Natural killer cell (primary cell): ENCODE measurements at regions not wholly inside any gene's neighbourhood (a gene's known extent, or its start where the extent isn't known, plus 50 kb on each side); places are given as distances from the start of the nearest gene placed in this dataset.

Source experiments
- ATAC-seq, 3 donors: fragments of 150-1000 bp in 2 of 3; fragments of 200-7000 bp in 1 of 3; cut with Tn5 transposase; 1 replicate in 1 of 3; 2 replicates in 2 of 3; pipeline ENCODE4 v1.10.0; 2021; ENCODE audit warnings: mild to moderate bottlenecking in 2 of 3, moderate library complexity in 2 of 3
- DNase-seq, 2 donors: peaks; one replicate each; pipeline versions ENCODE4 v3.0.0 to v3.0.0-alpha.2; 2013 to 2021; ENCODE audit warnings: mixed read lengths in 1 of 2
- H3K27ac ChIP-seq: one replicate; pipeline ENCODE4 v1.5.1; 2013; ENCODE audit warnings: mild to moderate bottlenecking, low read length
- H3K27me3 ChIP-seq: one replicate; pipeline ENCODE4 v1.6.1; 2013; ENCODE audit warnings: low read length; ENCODE audit not compliant: control insufficient read depth, insufficient read depth
- H3K36me3 ChIP-seq: one replicate; pipeline ENCODE4 v1.6.1; 2013; ENCODE audit warnings: low read length; ENCODE audit not compliant: control insufficient read depth, insufficient read depth
- H3K4me1 ChIP-seq: one replicate; pipeline ENCODE4 v1.6.1; 2013; ENCODE audit warnings: low read length; ENCODE audit not compliant: control insufficient read depth, insufficient read depth
- H3K4me3 ChIP-seq: one replicate; pipeline ENCODE4 v1.5.1; 2013; ENCODE audit warnings: low read length
- H3K9me3 ChIP-seq: one replicate; pipeline ENCODE4 v1.6.1; 2013; ENCODE audit warnings: low read length; ENCODE audit not compliant: control insufficient read depth, insufficient read depth
- H3K27ac Mint-ChIP-seq, 2 donors: one replicate each; pipeline ENCODE4 v1.8.0; 2022; ENCODE audit warnings: mild to moderate bottlenecking in 2 of 2, mixed read lengths in 2 of 2, moderate library complexity in 1 of 2
- H3K27me3 Mint-ChIP-seq, 2 donors: one replicate each; pipeline ENCODE4 v1.8.0; 2022; ENCODE audit warnings: low read depth in 2 of 2, mixed read lengths in 2 of 2
- H3K36me3 Mint-ChIP-seq: one replicate; pipeline ENCODE4 v1.8.0; 2022; ENCODE audit warnings: mixed read lengths
- H3K4me1 Mint-ChIP-seq, 2 donors: one replicate each; pipeline ENCODE4 v1.8.0; 2022; ENCODE audit warnings: mixed read lengths in 2 of 2
- H3K4me3 Mint-ChIP-seq: one replicate; pipeline ENCODE4 v1.8.0; 2022; ENCODE audit warnings: mild to moderate bottlenecking, moderate library complexity, mixed read lengths
- H3K9me3 Mint-ChIP-seq, 2 donors: one replicate each; pipeline ENCODE4 v1.8.0; 2022; ENCODE audit warnings: mixed read lengths in 2 of 2
- CTCF ChIP-seq: fragments of 200-600 bp; IDR thresholded peaks from one replicate; pipeline ENCODE4 v1.8.0; 2022; ENCODE audit warnings: antibody characterized with exemption
- WGBS: methylation state at CpG from one replicate; pipeline ENCODE4 v1.1.7; 2013; ENCODE audit warnings: missing lambda C conversion rate; ENCODE audit not compliant: insufficient coverage; 5-methylcytosine and 5-hydroxymethylcytosine counted together
- intact Hi-C: fragments of 100-400 bp; cut with micrococcal nuclease; formaldehyde crosslinking; loops from one replicate; pipeline ENCODE4 v1.14.2; 2022

DNA sequence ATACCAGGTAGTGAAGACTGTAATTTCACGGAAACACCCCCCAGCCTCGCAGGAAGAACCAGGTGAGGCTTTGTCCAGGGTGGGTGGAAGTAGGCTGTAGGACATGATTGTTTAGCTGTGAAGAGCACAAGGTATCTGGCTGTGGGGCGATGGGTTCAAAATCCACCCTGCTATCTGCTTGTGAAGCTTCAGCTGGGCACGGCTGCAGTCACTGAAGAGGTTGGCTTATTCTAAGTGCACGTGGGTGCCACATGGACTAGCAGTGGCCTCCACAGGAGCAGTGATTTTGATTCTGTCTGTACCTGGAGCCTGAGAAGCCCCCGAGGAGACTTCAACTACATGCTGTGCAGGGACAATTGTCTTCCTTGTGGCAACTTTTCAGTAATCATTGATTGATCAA, 254.1 kb downstream of the FGF9 start:
- no peak for TF ChIP-seq CTCF
- H3K36me3 ChIP-seq = no peaks in the 10 kb centered on the region
- ATAC-seq (no peak), DNase-seq (no peak)
- no peaks in the 10 kb centered on the region for H3K4me1 Mint-ChIP-seq
- intact Hi-C loops = no loop called here
- no peak overlapping the region for H3K27ac Mint-ChIP-seq
- WGBS = 77% methylated on average over 6 of the region's 6 CpGs
- H3K27ac ChIP-seq = no peak overlapping the region
- no peak overlapping the region for H3K4me3 ChIP-seq
- no peaks in the 10 kb centered on the region for H3K4me1 ChIP-seq
- no peaks in the 10 kb centered on the region for H3K27me3 ChIP-seq
- no peaks in the 10 kb centered on the region for H3K36me3 Mint-ChIP-seq
- no peaks in the 10 kb centered on the region for H3K9me3 Mint-ChIP-seq
- peaks cover 5 to 13% of the 10 kb centered on the region in 2 donors for H3K27me3 Mint-ChIP-seq
- no peak overlapping the region for H3K4me3 Mint-ChIP-seq
- H3K9me3 ChIP-seq = no peaks in the 10 kb centered on the region

GRCh38 chr13:21925720-21926119, 254.8 kb downstream of the FGF9 start:
- ATAC-seq (no peak), DNase-seq (no peak)
- no peaks in the 10 kb centered on the region for H3K27me3 ChIP-seq
- 92% methylated on average over 6 of the region's 6 CpGs for WGBS
- no peak overlapping the region for H3K4me3 Mint-ChIP-seq
- H3K4me3 ChIP-seq = no peak overlapping the region
- H3K27ac Mint-ChIP-seq = no peak overlapping the region
- H3K4me1 Mint-ChIP-seq = no peaks in the 10 kb centered on the region
- H3K9me3 Mint-ChIP-seq = no peaks in the 10 kb centered on the region
- H3K27ac ChIP-seq = no peak overlapping the region
- TF ChIP-seq CTCF = no peak
- no peaks in the 10 kb centered on the region for H3K4me1 ChIP-seq
- intact Hi-C loops = no loop called here
- H3K9me3 ChIP-seq = no peaks in the 10 kb centered on the region
- no peaks in the 10 kb centered on the region for H3K36me3 ChIP-seq
- peaks cover 5 to 13% of the 10 kb centered on the region in 2 donors for H3K27me3 Mint-ChIP-seq
- H3K36me3 Mint-ChIP-seq = no peaks in the 10 kb centered on the region

- H3K27me3 Mint-ChIP-seq = peaks cover 0 to 4% of the 10 kb centered on the region in 2 donors
- no peak for TF ChIP-seq CTCF
- no peaks in the 10 kb centered on the region for H3K4me1 ChIP-seq
- H3K9me3 Mint-ChIP-seq = no peaks in the 10 kb centered on the region
- H3K4me3 Mint-ChIP-seq = no peak overlapping the region
- no peaks in the 10 kb centered on the region for H3K27me3 ChIP-seq
- no peak overlapping the region for H3K27ac Mint-ChIP-seq
- H3K9me3 ChIP-seq = no peaks in the 10 kb centered on the region
- intact Hi-C loops = no loop called here
- H3K27ac ChIP-seq = no peak overlapping the region
- 87% methylated on average over 15 of the region's 15 CpGs for WGBS
- ATAC-seq (no peak), DNase-seq (no peak)
- no peaks in the 10 kb centered on the region for H3K4me1 Mint-ChIP-seq
- no peaks in the 10 kb centered on the region for H3K36me3 ChIP-seq
- no peak overlapping the region for H3K4me3 ChIP-seq
- H3K36me3 Mint-ChIP-seq = no peaks in the 10 kb centered on the region
Observed at GRCh38 chr13:21929400-21929799, 258.5 kb downstream of the FGF9 start.

DNA sequence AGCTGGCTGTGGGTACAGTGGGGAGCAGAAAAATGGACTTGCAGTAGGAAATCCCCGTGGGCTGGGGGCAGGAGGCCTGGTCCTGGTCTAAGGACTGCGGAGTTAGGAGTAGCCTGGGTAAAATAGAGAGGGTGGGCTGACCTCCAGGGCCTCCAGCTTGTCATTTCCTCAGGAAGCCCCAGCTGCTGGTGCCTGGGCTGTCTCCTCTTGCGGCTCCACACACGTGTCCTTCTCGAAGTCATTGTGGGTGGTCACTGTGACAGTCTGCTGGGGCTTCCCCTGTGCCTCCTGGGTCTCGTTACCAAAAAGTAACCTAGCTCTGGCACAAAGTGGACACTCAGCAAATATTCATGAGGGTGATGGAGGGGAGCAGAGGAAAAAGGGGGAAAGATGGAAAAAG, 259.7 kb downstream of the FGF9 start:
- DNase-seq (no peak), ATAC-seq (no peak)
- Mint-ChIP-seq H3K9me3 (no peaks in the 10 kb centered on the region), H3K36me3 (no peaks in the 10 kb centered on the region), H3K4me1 (no peaks in the 10 kb centered on the region), H3K27ac (no peak overlapping the region), H3K4me3 (no peak overlapping the region), H3K27me3 (no peaks in the 10 kb centered on the region)
- 25% methylated on average over 6 of the region's 6 CpGs for WGBS
- no peaks in the 10 kb centered on the region for H3K36me3 ChIP-seq
- H3K9me3 ChIP-seq = no peaks in the 10 kb centered on the region
- no peaks in the 10 kb centered on the region for H3K4me1 ChIP-seq
- H3K27ac ChIP-seq = no peak overlapping the region
- TF ChIP-seq CTCF = no peak
- no peaks in the 10 kb centered on the region for H3K27me3 ChIP-seq
- intact Hi-C loops = no loop called here
- no peak overlapping the region for H3K4me3 ChIP-seq
